ENCODE measurements at regions not wholly inside any gene's neighbourhood (a gene's known extent, or its start where the extent isn't known, plus 50 kb on each side); places are given as distances from the start of the nearest gene placed in this dataset.
A peak's percentile ranks its signal among the peaks of the same experiment; 100 is the strongest.

GRCh38 chr5:133825631-133826289 is 142.7 kb downstream of the C5orf15 start:
- no peak overlapping the region for H3K27ac ChIP-seq
- WGBS (ENCODE audit: insufficient coverage, low coverage, low lambda C conversion rate, missing lambda C conversion rate) = 80% methylated on average over 1 of the region's 15 CpGs
- ATAC-seq (no peak), DNase-seq (no peak)
- no peak for TF ChIP-seq CTCF (IDR thresholded peaks at IDR 0.05)
- no peak for TF ChIP-seq POLR2A (IDR thresholded peaks at IDR 0.05)
- intact Hi-C loops (cut with DNase I) = no loop called here
- H3K4me1 ChIP-seq = peaks cover 0 to 9% (median 0%) of the 10 kb centered on the region in 4 donors
- no peaks in the 10 kb centered on the region for H3K27me3 ChIP-seq
- H3K36me3 ChIP-seq = no peaks in the 10 kb centered on the region
- H3K9me3 ChIP-seq = no peaks in the 10 kb centered on the region
- no peak overlapping the region for H3K4me3 ChIP-seq

GRCh38 chr5:133824661-133825254 is 143.7 kb downstream of the C5orf15 start:
- H3K27ac ChIP-seq = no peak overlapping the region
- no peak overlapping the region for H3K4me3 ChIP-seq
- 44% methylated on average over 4 of the region's 6 CpGs for WGBS (ENCODE audit: insufficient coverage, low coverage, low lambda C conversion rate, missing lambda C conversion rate)
- no peaks in the 10 kb centered on the region for H3K9me3 ChIP-seq
- no peaks in the 10 kb centered on the region for H3K36me3 ChIP-seq
- peaks cover 0 to 9% (median 0%) of the 10 kb centered on the region in 4 donors for H3K4me1 ChIP-seq
- TF ChIP-seq POLR2A (IDR thresholded peaks at IDR 0.05) (no peak), CTCF (IDR thresholded peaks at IDR 0.05) (no peak)
- ATAC-seq = peak in 2 of 4 donors; percentile 40 to 66
- peak in 1 of 3 donors; percentile 33 for DNase-seq
- intact Hi-C loops (cut with DNase I) = no loop called here
- H3K27me3 ChIP-seq = no peaks in the 10 kb centered on the region

- no peaks in the 10 kb centered on the region for H3K9me3 ChIP-seq
- H3K27ac ChIP-seq = peak overlapping the region in 1 of 3 donors; percentile 58
- no peak for ATAC-seq
- whole genome bisulfite sequencing (ENCODE audit: insufficient coverage, low coverage, low lambda C conversion rate, missing lambda C conversion rate) = 93% methylated on average over 3 of the region's 3 CpGs
- no peak overlapping the region for H3K4me3 ChIP-seq
- no peak for DNase-seq
- H3K27me3 ChIP-seq = no peaks in the 10 kb centered on the region
- TF ChIP-seq CTCF (IDR thresholded peaks at IDR 0.05) (no peak), POLR2A (IDR thresholded peaks at IDR 0.05) (no peak)
- intact Hi-C loops (cut with DNase I) = no loop called here
- H3K4me1 ChIP-seq = peaks cover 0 to 9% (median 0%) of the 10 kb centered on the region in 4 donors
- H3K36me3 ChIP-seq = no peaks in the 10 kb centered on the region
Observed at GRCh38 chr5:133821889-133822288, 146.5 kb downstream of the C5orf15 start.

- Histone ChIP-seq H3K4me3 (no peak overlapping the region), H3K27ac (peak overlapping the region in 2 of 3 donors; percentile 16 to 58), H3K4me1 (peaks cover 0 to 9% (median 0%) of the 10 kb centered on the region in 4 donors), H3K36me3 (no peaks in the 10 kb centered on the region), H3K9me3 (no peaks in the 10 kb centered on the region), H3K27me3 (no peaks in the 10 kb centered on the region)
- WGBS (ENCODE audit: insufficient coverage, low coverage, low lambda C conversion rate, missing lambda C conversion rate) = 54% methylated on average over 2 of the region's 2 CpGs
- DNase-seq (peak in 1 of 3 donors; percentile 44), ATAC-seq (peak; percentile 63 to 74 (median 72))
- TF ChIP-seq POLR2A (IDR thresholded peaks at IDR 0.05) = peak; percentile 20
- no peak for TF ChIP-seq CTCF (IDR thresholded peaks at IDR 0.05)
- intact Hi-C loops (cut with DNase I) = no loop called here
Observed at GRCh38 chr5:133821311-133821741, 147.1 kb downstream of the C5orf15 start.

All from right lobe of liver (tissue), 6 donors.